PC-3 (cell line): ENCODE measurements at regions not wholly inside any gene's neighbourhood (a gene's known extent, or its start where the extent isn't known, plus 50 kb on each side); places are given as distances from the start of the nearest gene placed in this dataset.

Experiments used
- EZH2 ChIP-seq: fragments of 300-600 bp; sonication (generic); IDR thresholded peaks from one replicate; pipeline ENCODE4 v1.6.1; 2017; ENCODE audit warnings: antibody characterized with exemption, mild to moderate bottlenecking, low read length; ENCODE audit not compliant: unreplicated experiment
- EZH2phosphoT487 ChIP-seq: fragments of 300-600 bp; sonication (generic); IDR thresholded peaks from 2 replicates; pipeline ENCODE4 v1.6.1; 2018; ENCODE audit warnings: mild to moderate bottlenecking, antibody characterized with exemption, low read length, borderline replicate concordance
- TF ChIP-seq, protein P1 (sequence below): fragments of 300-600 bp; sonication (generic); conservative IDR thresholded peaks from 2 replicates; pipeline ENCODE4 v1.5.1; 2017; ENCODE audit warnings: antibody characterized with exemption, low read depth, mild to moderate bottlenecking, low read length

DNA sequence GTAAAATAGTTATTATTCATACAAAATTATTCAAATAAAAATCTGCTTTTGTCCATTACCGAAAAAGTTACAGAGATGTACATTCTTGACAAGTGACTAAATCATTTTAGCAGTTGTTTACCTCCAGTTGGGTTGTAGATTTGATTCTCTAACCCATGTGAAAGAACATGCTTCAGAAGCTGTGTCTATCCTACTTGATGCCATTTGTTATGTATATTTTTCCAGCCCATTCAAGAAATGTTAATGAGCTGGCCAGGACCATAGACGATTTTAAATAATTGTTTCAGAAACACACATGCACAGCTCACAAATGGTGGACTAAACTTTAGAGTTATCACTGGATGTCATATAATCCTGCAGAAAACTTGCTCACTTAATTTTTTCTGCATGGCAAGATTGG, 391.1 kb upstream of the REG3G start:
- TF ChIP-seq, protein P1, sequence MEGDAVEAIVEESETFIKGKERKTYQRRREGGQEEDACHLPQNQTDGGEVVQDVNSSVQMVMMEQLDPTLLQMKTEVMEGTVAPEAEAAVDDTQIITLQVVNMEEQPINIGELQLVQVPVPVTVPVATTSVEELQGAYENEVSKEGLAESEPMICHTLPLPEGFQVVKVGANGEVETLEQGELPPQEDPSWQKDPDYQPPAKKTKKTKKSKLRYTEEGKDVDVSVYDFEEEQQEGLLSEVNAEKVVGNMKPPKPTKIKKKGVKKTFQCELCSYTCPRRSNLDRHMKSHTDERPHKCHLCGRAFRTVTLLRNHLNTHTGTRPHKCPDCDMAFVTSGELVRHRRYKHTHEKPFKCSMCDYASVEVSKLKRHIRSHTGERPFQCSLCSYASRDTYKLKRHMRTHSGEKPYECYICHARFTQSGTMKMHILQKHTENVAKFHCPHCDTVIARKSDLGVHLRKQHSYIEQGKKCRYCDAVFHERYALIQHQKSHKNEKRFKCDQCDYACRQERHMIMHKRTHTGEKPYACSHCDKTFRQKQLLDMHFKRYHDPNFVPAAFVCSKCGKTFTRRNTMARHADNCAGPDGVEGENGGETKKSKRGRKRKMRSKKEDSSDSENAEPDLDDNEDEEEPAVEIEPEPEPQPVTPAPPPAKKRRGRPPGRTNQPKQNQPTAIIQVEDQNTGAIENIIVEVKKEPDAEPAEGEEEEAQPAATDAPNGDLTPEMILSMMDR: no peak
- TF ChIP-seq EZH2 (no peak), EZH2phosphoT487 (no peak)
